ENCODE measurements at regions not wholly inside any gene's neighbourhood (a gene's known extent, or its start where the extent isn't known, plus 50 kb on each side); places are given as distances from the start of the nearest gene placed in this dataset.

DNA sequence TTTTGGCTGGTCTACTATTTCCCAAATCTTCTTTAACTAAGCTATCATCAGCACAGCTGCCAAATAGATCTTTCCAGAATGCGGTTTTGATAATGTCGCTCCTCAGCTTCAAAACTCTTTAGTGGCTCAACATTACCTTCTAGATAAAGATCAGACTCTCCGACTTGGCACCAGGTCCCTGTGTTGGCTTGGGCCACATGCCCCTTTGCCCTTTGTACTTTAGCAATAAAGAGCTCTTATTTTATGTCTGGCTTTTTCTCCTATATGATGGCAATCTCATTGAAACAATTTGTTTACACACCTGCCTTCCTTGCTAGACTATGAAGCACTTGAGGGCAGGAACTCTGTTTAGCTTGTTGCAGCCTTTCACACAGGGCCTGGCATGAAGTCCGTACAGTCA is 128.9 kb upstream of the GATA6 start:
- WGBS (ENCODE audit: insufficient coverage) = 67% methylated on average over 2 of the region's 4 CpGs
- Mint-ChIP-seq H3K4me1 (no peaks in the 10 kb centered on the region), H3K4me3 (no peak overlapping the region), H3K27me3 (peaks cover 3 to 8% of the 10 kb centered on the region in 2 donors), H3K9me3 (no peaks in the 10 kb centered on the region), H3K27ac (no peak overlapping the region), H3K36me3 (no peaks in the 10 kb centered on the region)
- no peaks in the 10 kb centered on the region for H3K4me1 ChIP-seq (ENCODE audit: control insufficient read depth in 1 of 2, extremely low read depth in 1 of 2, insufficient read depth in 2 of 2, low read length in 2 of 2)
- DNase-seq (no peak), ATAC-seq (replicated peaks in 1 of 4) (no peak)
- CTCF ChIA-PET = interaction anchor here in 1 of 2 donors (0.6 kb wide), 1 partner anchor 707 kb away, joined by 3 read pairs; no protein-coding TSS in a partner anchor
- H3K27ac ChIP-seq (ENCODE audit: low read length) = no peak overlapping the region
- POLR2A ChIA-PET = interaction anchor here in 1 of 2 donors (0.6 kb wide), 1 partner anchor 59 kb away, joined by 5 read pairs; no protein-coding TSS in a partner anchor
- no peaks in the 10 kb centered on the region for H3K9me3 ChIP-seq
- H3K36me3 ChIP-seq (ENCODE audit: control insufficient read depth in 2 of 2, extremely low read depth in 1 of 2, insufficient read depth in 1 of 2, low read length in 1 of 2) = no peaks in the 10 kb centered on the region
- H3K4me3 ChIP-seq (ENCODE audit: control insufficient read depth in 1 of 2, extremely low read depth in 1 of 2, low read length in 1 of 2) = no peak overlapping the region
- peaks cover 0 to 3% of the 10 kb centered on the region in 2 experiments for H3K27me3 ChIP-seq (replicated peaks in 1 of 2; ENCODE audit: control insufficient read depth in 2 of 2, extremely low read depth in 1 of 2, insufficient read depth in 2 of 2, low read length in 1 of 2)

DNA sequence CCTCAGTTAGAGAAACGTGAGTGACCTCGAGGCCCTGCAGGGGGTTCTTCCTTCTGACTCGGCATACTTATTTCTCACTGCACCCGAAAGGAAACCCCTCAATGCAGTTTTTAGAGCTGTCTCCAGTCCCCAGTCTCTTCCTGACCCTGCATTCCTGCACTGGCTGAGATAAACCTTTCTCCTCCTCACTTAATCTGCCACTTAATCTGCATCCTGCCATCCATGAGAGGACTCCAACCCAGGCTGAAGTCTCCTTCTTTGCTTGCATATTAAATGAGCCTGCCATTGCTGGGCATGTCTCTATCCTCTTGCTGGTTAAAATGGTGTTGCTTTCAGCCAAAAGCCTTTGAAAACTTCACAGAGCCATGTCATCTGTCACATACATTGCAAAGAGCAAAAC is 125.6 kb upstream of the GATA6 start:
- DNase-seq (no peak), ATAC-seq (replicated peaks in 1 of 4) (no peak)
- peaks cover 3 to 8% of the 10 kb centered on the region in 2 donors for H3K27me3 Mint-ChIP-seq
- 31% methylated on average over 4 of the region's 4 CpGs for WGBS (ENCODE audit: insufficient coverage)
- no peaks in the 10 kb centered on the region for H3K4me1 Mint-ChIP-seq
- Histone ChIP-seq H3K36me3 (ENCODE audit: control insufficient read depth in 2 of 2, extremely low read depth in 1 of 2, insufficient read depth in 1 of 2, low read length in 1 of 2) (no peaks in the 10 kb centered on the region), H3K4me1 (ENCODE audit: control insufficient read depth in 1 of 2, extremely low read depth in 1 of 2, insufficient read depth in 2 of 2, low read length in 2 of 2) (no peaks in the 10 kb centered on the region), H3K4me3 (ENCODE audit: control insufficient read depth in 1 of 2, extremely low read depth in 1 of 2, low read length in 1 of 2) (no peak overlapping the region), H3K27ac (ENCODE audit: low read length) (no peak overlapping the region), H3K27me3 (replicated peaks in 1 of 2; ENCODE audit: control insufficient read depth in 2 of 2, extremely low read depth in 1 of 2, insufficient read depth in 2 of 2, low read length in 1 of 2) (peaks cover 0 to 3% of the 10 kb centered on the region in 2 experiments), H3K9me3 (no peaks in the 10 kb centered on the region)
- ChIA-PET POLR2A (no interaction called here), CTCF (interaction anchor here in 1 of 2 donors (0.5 kb wide), 1 partner anchor 44 kb away, joined by 3 read pairs; no protein-coding TSS in a partner anchor)
- H3K4me3 Mint-ChIP-seq = no peak overlapping the region
- no peaks in the 10 kb centered on the region for H3K9me3 Mint-ChIP-seq
- H3K27ac Mint-ChIP-seq = no peak overlapping the region
- H3K36me3 Mint-ChIP-seq = no peaks in the 10 kb centered on the region

DNA sequence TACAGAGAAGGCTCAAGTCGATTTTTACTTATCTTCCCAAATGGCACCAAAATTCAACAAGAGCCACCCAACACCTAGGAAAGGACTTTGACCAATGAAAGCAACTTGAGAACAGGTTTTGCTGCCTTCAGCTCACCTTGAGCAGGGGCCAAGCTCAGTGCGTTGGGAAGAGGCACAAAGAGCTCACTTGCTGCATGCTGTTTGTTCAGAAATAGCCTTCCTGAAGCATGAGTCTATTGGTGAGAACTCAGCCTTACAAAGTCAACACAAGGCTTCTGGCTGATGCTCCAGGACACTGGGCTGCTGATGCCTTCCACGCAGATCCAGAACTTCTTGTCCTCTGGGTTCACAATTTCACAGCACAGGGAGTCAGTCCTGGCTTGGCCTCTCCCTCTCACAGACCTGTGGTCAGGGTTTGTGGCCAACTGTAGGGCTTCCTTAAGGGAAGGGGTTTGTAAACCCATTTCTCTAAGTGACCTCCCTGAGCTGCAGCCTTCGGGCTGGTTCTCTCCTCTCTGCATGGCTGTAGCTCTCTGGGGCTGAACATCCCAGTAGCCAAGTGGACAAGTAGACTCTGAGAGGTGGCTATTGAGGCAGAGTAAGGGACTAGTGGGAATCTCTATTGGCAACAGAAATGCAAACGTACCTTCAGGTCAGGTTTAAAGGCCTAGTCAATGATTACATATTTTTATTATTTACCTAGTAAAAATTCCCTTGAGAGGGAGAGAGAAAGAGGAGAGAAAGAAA is 124.7 kb upstream of the GATA6 start:
- WGBS (ENCODE audit: insufficient coverage) = 77% methylated on average over 2 of the region's 5 CpGs
- CTCF ChIA-PET = interaction anchor here in 1 of 2 donors (0.7 kb wide), 1 partner anchor 532 kb away, joined by 3 read pairs; no protein-coding TSS in a partner anchor
- peaks cover 2 to 8% of the 10 kb centered on the region in 2 donors for H3K27me3 Mint-ChIP-seq
- POLR2A ChIA-PET = no interaction called here
- Histone ChIP-seq H3K27me3 (replicated peaks in 1 of 2; ENCODE audit: control insufficient read depth in 2 of 2, extremely low read depth in 1 of 2, insufficient read depth in 2 of 2, low read length in 1 of 2) (peaks cover 0 to 3% of the 10 kb centered on the region in 2 experiments), H3K4me3 (ENCODE audit: control insufficient read depth in 1 of 2, extremely low read depth in 1 of 2, low read length in 1 of 2) (no peak overlapping the region), H3K9me3 (no peaks in the 10 kb centered on the region), H3K27ac (ENCODE audit: low read length) (no peak overlapping the region), H3K36me3 (ENCODE audit: control insufficient read depth in 2 of 2, extremely low read depth in 1 of 2, insufficient read depth in 1 of 2, low read length in 1 of 2) (no peaks in the 10 kb centered on the region), H3K4me1 (ENCODE audit: control insufficient read depth in 1 of 2, extremely low read depth in 1 of 2, insufficient read depth in 2 of 2, low read length in 2 of 2) (no peaks in the 10 kb centered on the region)
- DNase-seq = no peak
- no peaks in the 10 kb centered on the region for H3K36me3 Mint-ChIP-seq
- no peak overlapping the region for H3K4me3 Mint-ChIP-seq
- H3K4me1 Mint-ChIP-seq = no peaks in the 10 kb centered on the region
- no peaks in the 10 kb centered on the region for H3K9me3 Mint-ChIP-seq
- no peak for ATAC-seq (replicated peaks in 1 of 4)
- H3K27ac Mint-ChIP-seq = no peak overlapping the region

DNA sequence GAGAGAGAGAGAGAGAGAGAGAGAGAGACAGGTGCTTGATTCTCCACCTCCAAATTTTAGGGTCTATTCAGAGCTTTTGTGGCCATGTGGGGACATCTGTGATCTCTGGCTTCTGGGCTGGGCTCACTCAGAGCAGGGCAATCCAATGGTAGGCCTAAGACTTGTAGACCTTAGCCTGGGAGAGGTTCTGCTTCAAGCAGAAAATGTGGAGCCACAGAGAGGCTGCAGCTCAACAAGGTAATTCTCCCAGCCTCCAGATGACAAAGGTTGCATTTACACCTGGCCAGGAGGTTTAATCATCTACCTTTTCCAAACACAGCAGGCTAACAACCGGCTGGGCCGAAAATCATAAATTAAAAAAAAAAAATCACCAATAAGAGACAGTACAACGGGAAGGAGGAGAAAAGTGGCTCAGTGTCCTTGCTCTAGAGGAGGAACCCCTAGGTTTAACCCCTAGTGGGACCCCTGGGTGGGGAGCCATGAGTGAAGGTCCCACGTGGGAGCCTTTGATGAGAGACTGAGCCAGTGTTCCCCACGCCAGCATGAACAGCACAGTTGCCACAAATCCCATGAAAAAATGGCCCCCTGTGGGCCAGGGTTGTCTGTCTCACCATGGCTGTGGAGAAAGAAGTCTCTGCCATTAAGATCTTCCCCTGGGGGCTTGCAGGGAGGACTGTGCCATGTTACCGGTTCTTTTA is 124.0 kb upstream of the GATA6 start:
- H3K36me3 ChIP-seq (ENCODE audit: control insufficient read depth in 2 of 2, extremely low read depth in 1 of 2, insufficient read depth in 1 of 2, low read length in 1 of 2) = no peaks in the 10 kb centered on the region
- no peaks in the 10 kb centered on the region for H3K9me3 ChIP-seq
- DNase-seq = no peak
- no peaks in the 10 kb centered on the region for H3K4me1 ChIP-seq (ENCODE audit: control insufficient read depth in 1 of 2, extremely low read depth in 1 of 2, insufficient read depth in 2 of 2, low read length in 2 of 2)
- peaks cover 0 to 5% of the 10 kb centered on the region in 2 donors for H3K27me3 Mint-ChIP-seq
- ChIA-PET CTCF (interaction anchor here in 1 of 2 donors (0.7 kb wide), 1 partner anchor 531 kb away, joined by 3 read pairs; no protein-coding TSS in a partner anchor), POLR2A (interaction anchor here in 1 of 2 donors (0.7 kb wide), 1 partner anchor 30 kb away, joined by 3 read pairs; no protein-coding TSS in a partner anchor)
- no peaks in the 10 kb centered on the region for H3K4me1 Mint-ChIP-seq
- H3K27me3 ChIP-seq (replicated peaks in 1 of 2; ENCODE audit: control insufficient read depth in 2 of 2, extremely low read depth in 1 of 2, insufficient read depth in 2 of 2, low read length in 1 of 2) = peaks cover 0 to 3% of the 10 kb centered on the region in 2 experiments
- no peak overlapping the region for H3K27ac ChIP-seq (ENCODE audit: low read length)
- WGBS (ENCODE audit: insufficient coverage) = 75% methylated on average over 1 of the region's 6 CpGs
- ATAC-seq (replicated peaks in 1 of 4) = no peak
- no peak overlapping the region for H3K4me3 ChIP-seq (ENCODE audit: control insufficient read depth in 1 of 2, extremely low read depth in 1 of 2, low read length in 1 of 2)
- no peaks in the 10 kb centered on the region for H3K9me3 Mint-ChIP-seq
- no peak overlapping the region for H3K4me3 Mint-ChIP-seq
- no peaks in the 10 kb centered on the region for H3K36me3 Mint-ChIP-seq
- no peak overlapping the region for H3K27ac Mint-ChIP-seq

DNA sequence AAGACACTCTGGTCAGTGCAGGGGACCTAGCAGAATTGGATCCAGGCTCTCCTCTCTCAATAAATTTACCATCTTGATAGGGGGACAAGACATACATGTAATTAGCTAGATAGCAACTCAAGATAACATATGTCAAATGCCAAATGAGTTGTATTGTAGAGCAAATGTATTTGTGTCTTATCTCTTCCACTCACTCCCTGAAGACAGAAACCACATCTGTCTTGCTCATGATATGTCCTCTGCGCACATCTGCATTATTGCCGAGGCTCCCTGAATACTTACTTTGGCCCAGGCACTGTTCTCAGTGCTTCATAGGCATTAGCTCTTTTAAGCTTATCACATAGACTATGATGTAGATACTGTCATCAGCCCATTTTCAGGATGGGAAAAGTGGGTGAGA is 122.9 kb upstream of the GATA6 start:
- no peak overlapping the region for H3K4me3 ChIP-seq (ENCODE audit: control insufficient read depth in 1 of 2, extremely low read depth in 1 of 2, low read length in 1 of 2)
- Mint-ChIP-seq H3K27me3 (peaks cover 0 to 5% of the 10 kb centered on the region in 2 donors), H3K4me3 (no peak overlapping the region), H3K4me1 (no peaks in the 10 kb centered on the region), H3K36me3 (no peaks in the 10 kb centered on the region), H3K27ac (no peak overlapping the region), H3K9me3 (no peaks in the 10 kb centered on the region)
- peaks cover 0 to under 1% of the 10 kb centered on the region in 2 experiments for H3K27me3 ChIP-seq (replicated peaks in 1 of 2; ENCODE audit: control insufficient read depth in 2 of 2, extremely low read depth in 1 of 2, insufficient read depth in 2 of 2, low read length in 1 of 2)
- H3K9me3 ChIP-seq = no peaks in the 10 kb centered on the region
- H3K36me3 ChIP-seq (ENCODE audit: control insufficient read depth in 2 of 2, extremely low read depth in 1 of 2, insufficient read depth in 1 of 2, low read length in 1 of 2) = no peaks in the 10 kb centered on the region
- no peak overlapping the region for H3K27ac ChIP-seq (ENCODE audit: low read length)
- POLR2A ChIA-PET = interaction anchor here in 1 of 2 donors (0.7 kb wide), 1 partner anchor 29 kb away, joined by 3 read pairs; no protein-coding TSS in a partner anchor
- ATAC-seq (replicated peaks in 1 of 4) (no peak), DNase-seq (no peak)
- CTCF ChIA-PET = no interaction called here
- WGBS (ENCODE audit: insufficient coverage) = 100% methylated on average over 1 of the region's 2 CpGs
- H3K4me1 ChIP-seq (ENCODE audit: control insufficient read depth in 1 of 2, extremely low read depth in 1 of 2, insufficient read depth in 2 of 2, low read length in 2 of 2) = no peaks in the 10 kb centered on the region

DNA sequence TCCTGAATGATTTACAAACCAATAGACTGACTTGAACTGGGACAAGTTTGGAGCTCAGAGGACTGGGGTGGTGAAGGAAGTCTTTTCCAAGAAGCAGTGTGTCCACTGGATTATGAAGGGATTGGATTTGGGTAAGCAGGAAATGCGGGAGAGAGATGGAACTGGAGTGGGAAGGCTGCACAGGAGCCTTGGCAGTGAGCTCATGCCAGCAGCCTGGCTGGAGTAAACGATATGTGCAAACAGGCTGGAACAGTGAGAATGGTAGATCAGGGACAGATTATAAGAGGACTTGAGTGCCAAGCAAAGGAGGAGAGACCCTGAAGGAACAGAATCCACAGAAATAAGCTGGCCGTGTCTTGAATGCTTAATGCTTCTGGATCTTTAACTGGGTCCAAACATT is 121.9 kb upstream of the GATA6 start:
- 85% methylated on average over 3 of the region's 3 CpGs for WGBS (ENCODE audit: insufficient coverage)
- H3K9me3 Mint-ChIP-seq = no peaks in the 10 kb centered on the region

More for the DNA sequence above, 121.9 kb upstream of the GATA6 start:
- Mint-ChIP-seq H3K36me3 (no peaks in the 10 kb centered on the region), H3K4me3 (no peak overlapping the region), H3K27me3 (peaks cover 0 to 5% of the 10 kb centered on the region in 2 donors), H3K27ac (no peak overlapping the region), H3K4me1 (no peaks in the 10 kb centered on the region)
- Histone ChIP-seq H3K27ac (ENCODE audit: low read length) (no peak overlapping the region), H3K9me3 (no peaks in the 10 kb centered on the region), H3K27me3 (replicated peaks in 1 of 2; ENCODE audit: control insufficient read depth in 2 of 2, extremely low read depth in 1 of 2, insufficient read depth in 2 of 2, low read length in 1 of 2) (peaks cover 0 to 1% of the 10 kb centered on the region in 2 experiments), H3K4me3 (ENCODE audit: control insufficient read depth in 1 of 2, extremely low read depth in 1 of 2, low read length in 1 of 2) (no peak overlapping the region), H3K36me3 (ENCODE audit: control insufficient read depth in 2 of 2, extremely low read depth in 1 of 2, insufficient read depth in 1 of 2, low read length in 1 of 2) (no peaks in the 10 kb centered on the region), H3K4me1 (ENCODE audit: control insufficient read depth in 1 of 2, extremely low read depth in 1 of 2, insufficient read depth in 2 of 2, low read length in 2 of 2) (no peaks in the 10 kb centered on the region)
- ChIA-PET CTCF (interaction anchor here in 1 of 2 donors (0.5 to 0.6 kb wide), 2 partner anchors 11 to 813 kb away, joined by 3 read pairs; no protein-coding TSS in a partner anchor), POLR2A (no interaction called here)
- no peak for ATAC-seq (replicated peaks in 1 of 4)
- DNase-seq = no peak
